Motor neuron (in vitro differentiated cells): ENCODE measurements at regions not wholly inside any gene's neighbourhood (a gene's known extent, or its start where the extent isn't known, plus 50 kb on each side); places are given as distances from the start of the nearest gene placed in this dataset.
"Not testable (repeated sequence)": the region's sequence is repeated elsewhere in the genome, so short reads cannot be mapped to it uniquely, and the experiment has no call there.

Experiments used
- ATAC-seq, 8 experiments: fragments of 200-7000 bp; cut with Tn5 transposase; replicated peaks in 6 of 8; 2 replicates each; pipeline ENCODE4 v1.8.0; 2021; ENCODE audit warnings: mild to moderate bottlenecking in 8 of 8, moderate library complexity in 8 of 8
- H3K27ac ChIP-seq, 2 donors: fragments of 250-450 bp; sonication (Bioruptor Pico); 2 replicates each; pipeline ENCODE4 v1.9.0; 2021; ENCODE audit warnings: antibody characterized with exemption in 2 of 2, mild to moderate bottlenecking in 2 of 2, moderate library complexity in 1 of 2
- H3K4me1 ChIP-seq, 2 donors: fragments of 250-450 bp; sonication (Bioruptor Pico); replicated peaks in 1 of 2; 2 replicates each; pipeline ENCODE4 v1.6.1; 2021; ENCODE audit warnings: antibody characterized with exemption in 2 of 2, mild to moderate bottlenecking in 2 of 2, moderate library complexity in 1 of 2
- H3K4me3 ChIP-seq, 5 donors: fragments of 250-450 bp; sonication (Bioruptor Pico); 2 replicates each; pipeline ENCODE4 v1.9.0; 2021; ENCODE audit warnings: antibody characterized with exemption in 5 of 5, mild to moderate bottlenecking in 5 of 5, moderate library complexity in 4 of 5
- WGBS, 10 experiments: fragments of 450-650 bp; shearing (Covaris generic); methylation state at CpG; one replicate each; pipeline ENCODE4 v1.0.0; 2022; 5-methylcytosine and 5-hydroxymethylcytosine counted together
- in situ Hi-C, 9 experiments: fragments of 400-800 bp; cut with MboI; loops; one replicate each; pipeline ENCODE4 v1.15.0; 2021; ENCODE audit warnings: low sequenced_read_pairs in 9 of 9, low pct_unique_long_range_greater_than_20kb in 2 of 9; ENCODE audit not compliant: unreplicated experiment in 9 of 9

GRCh38 chr18:66013969-66014368 is 263.2 kb downstream of the CDH7 start:
- H3K4me3 ChIP-seq = no peak overlapping the region
- no peak for ATAC-seq
- in situ Hi-C loops = no loop called here
- H3K27ac ChIP-seq = no peak overlapping the region
- no peaks in the 10 kb centered on the region for H3K4me1 ChIP-seq
- WGBS, 10 experiments = 0 to 100% (median 100%) methylated on average over 1 to 2 of the region's 2 CpGs; no CpG with 5 or more reads in 3 of the 10 experiments

GRCh38 chr18:66011916-66012315 is 261.1 kb downstream of the CDH7 start:
- Histone ChIP-seq H3K27ac (no peak overlapping the region), H3K4me3 (no peak overlapping the region), H3K4me1 (no peaks in the 10 kb centered on the region)
- no peak for ATAC-seq
- in situ Hi-C loops = no loop called here
- WGBS, 10 experiments = 0 to 75% (median 48%) methylated on average over 2 to 3 of the region's 3 CpGs; no CpG with 5 or more reads in 1 of the 10 experiments

DNA sequence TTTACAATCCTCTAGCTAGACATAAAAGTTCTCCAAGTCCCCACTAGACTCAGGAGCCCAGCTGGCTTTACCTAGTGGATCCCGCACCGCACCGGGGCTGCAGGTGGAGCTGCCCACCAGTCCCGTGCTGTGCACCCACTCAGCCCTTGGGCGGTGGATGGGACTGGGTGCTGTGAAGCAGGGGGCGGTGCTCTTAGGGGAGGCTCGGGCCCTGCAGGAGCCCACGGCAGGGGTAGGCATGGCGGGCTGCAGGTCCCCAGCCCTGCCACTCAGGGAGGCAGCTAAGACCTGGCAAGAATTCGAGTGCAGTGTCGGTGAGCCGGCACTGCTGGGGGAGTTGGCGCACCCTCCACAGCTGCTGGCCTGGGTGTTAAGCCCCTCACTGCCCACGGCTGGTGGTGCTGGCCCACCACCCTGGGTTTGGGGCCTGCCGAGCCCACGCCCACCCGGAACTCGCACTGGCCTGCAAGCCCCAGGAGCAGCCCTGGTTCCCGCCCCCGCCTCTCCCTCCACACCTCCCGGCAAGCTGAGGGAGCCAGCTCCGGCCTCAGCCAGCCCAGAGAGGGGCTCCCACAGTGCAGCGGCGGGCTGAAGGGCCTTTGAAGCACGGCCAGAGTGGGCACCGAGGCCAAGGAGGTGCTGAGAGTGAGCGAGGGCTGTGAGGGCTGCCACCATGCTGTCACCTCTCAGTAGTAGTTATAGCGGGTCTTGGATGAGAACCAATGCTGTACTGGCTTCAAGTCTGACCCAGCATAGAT is 255.2 kb downstream of the CDH7 start:
- WGBS, 10 experiments = 77 to 100% (median 100%) methylated on average over 1 to 4 of the region's 28 CpGs; no CpG with 5 or more reads in 5 of the 10 experiments
- ATAC-seq = no peak
- Histone ChIP-seq H3K4me3 (no peak overlapping the region), H3K27ac (no peak overlapping the region), H3K4me1 (no peaks in the 10 kb centered on the region)
- in situ Hi-C loops = no loop called here

DNA sequence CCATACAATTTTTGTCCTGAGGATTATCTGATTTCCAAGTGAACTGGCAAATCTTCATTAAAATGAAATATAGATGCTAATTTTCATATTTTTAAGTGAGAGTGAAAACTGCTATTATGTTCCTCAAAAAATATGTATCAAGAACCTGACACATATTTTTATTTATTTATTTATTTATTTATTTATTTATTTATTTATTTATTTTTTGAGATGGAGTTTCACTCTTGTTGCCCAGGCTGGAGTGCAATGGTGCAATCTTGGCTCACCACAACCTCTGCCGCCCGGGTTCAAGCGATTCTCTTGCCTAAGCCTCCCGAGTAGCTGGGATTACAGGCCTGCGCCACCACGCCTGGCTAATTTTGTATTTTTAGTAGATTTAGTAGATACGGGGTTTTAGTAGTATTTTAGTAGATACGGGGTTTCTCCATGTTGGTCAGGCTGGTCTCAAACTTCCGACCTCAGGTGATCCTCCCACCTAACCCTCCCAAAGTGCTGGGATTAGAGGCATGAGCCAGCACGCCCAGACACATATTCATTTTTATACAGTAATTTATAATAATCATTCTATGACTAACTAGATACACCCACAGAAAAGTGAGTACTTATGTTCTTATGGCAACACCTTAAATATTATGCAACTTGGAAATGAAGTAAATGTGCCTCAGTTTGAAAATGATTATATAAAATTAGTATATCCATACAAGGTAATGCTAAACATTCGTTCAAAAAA is 248.3 kb downstream of the CDH7 start:
- H3K27ac ChIP-seq, H3K4me3 ChIP-seq, ATAC-seq, in situ Hi-C loops, H3K4me1 ChIP-seq: not testable (repeated sequence)
- WGBS, 10 experiments = 23 to 96% (median 78%) methylated on average over 1 to 11 of the region's 11 CpGs

- ATAC-seq = no peak
- 37 to 82% (median 65%) methylated on average over 3 of the region's 3 CpGs for WGBS, 10 experiments
- Histone ChIP-seq H3K27ac (no peak overlapping the region), H3K4me1 (no peaks in the 10 kb centered on the region), H3K4me3 (no peak overlapping the region)
- in situ Hi-C loops = no loop called here
These were observed 244.4 kb downstream of the CDH7 start for GRCh38 chr18:65995206-65995605.

DNA sequence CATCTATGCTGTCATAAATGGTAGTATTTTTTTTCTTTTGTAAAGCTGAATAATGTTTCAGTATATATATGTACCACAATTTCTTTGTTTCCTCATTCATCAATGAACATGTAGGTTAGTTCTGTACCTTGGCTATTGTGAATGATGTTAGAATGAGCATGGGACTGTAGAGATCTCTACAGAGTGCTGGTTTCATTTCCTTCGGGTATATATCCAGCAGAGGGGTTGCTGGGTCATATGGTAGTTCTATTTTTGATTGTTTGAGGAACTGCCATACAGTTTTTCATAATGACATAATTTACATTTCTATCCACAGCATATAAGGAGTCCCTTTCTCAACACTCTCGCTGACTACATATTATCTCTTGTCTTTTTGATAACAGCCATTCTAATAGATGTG is 243.5 kb downstream of the CDH7 start:
- peaks cover 0 to 2% of the 10 kb centered on the region in 2 donors for H3K4me1 ChIP-seq
- no peak overlapping the region for H3K4me3 ChIP-seq
- ATAC-seq = no peak
- H3K27ac ChIP-seq = no peak overlapping the region
- in situ Hi-C loops = no loop called here
- WGBS, 10 experiments = 0 to 100% (median 19%) methylated on average over 2 of the region's 2 CpGs; no CpG with 5 or more reads in 3 of the 10 experiments

DNA sequence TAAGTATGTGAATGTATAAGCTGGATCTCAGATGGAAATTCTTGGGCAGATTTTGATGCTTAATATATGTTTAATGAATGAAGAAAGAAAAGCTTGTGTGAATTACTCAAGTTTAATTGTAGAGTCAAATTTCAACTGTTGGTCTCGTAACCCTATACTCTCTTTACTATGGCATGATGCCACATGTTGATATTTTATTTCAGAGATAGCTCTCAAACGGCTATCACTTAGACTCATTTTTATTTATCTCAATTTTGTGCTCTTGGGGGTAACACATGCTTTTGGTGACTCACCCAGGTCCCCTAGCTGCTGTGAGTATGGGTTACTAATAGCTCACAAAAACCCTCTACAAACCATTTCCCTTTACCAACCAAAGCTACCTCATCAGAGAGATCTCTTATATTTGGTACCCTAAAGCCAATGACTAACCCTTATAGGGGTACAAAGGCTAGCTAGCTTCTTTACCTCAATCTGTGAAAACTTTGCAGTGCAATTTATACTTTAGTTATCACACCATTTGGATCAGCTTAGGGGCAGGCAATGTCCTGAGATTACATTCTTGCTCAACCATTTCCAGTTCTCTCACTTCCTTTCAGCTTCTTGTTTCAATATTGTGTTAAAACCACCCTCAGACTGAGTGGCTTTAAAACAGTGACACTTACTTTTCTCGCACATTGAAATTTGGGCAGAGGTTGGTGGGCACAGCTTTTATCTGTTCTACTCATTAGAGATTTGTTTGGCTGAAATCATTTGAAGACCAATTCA is 240.3 kb downstream of the CDH7 start:
- ATAC-seq = no peak
- Histone ChIP-seq H3K27ac (no peak overlapping the region), H3K4me3 (no peak overlapping the region), H3K4me1 (peaks cover 3 to 22% of the 10 kb centered on the region in 2 donors)
- 0 to 100% (median 95%) methylated on average over 1 to 3 of the region's 3 CpGs; no CpG with 5 or more reads in 1 of the 10 experiments for WGBS, 10 experiments
- in situ Hi-C loops = no loop called here

GRCh38 chr18:65990174-65990690 is 239.4 kb downstream of the CDH7 start:
- 0 to 100% (median 89%) methylated on average over 1 to 2 of the region's 2 CpGs; no CpG with 5 or more reads in 1 of the 10 experiments for WGBS, 10 experiments
- H3K4me3 ChIP-seq = no peak overlapping the region
- peaks cover 3 to 22% of the 10 kb centered on the region in 2 donors for H3K4me1 ChIP-seq
- no peak overlapping the region for H3K27ac ChIP-seq
- in situ Hi-C loops = no loop called here
- no peak for ATAC-seq

GRCh38 chr18:65988972-65989371 is 238.2 kb downstream of the CDH7 start:
- 0 to 83% (median 69%) methylated on average over 2 to 3 of the region's 3 CpGs; no CpG with 5 or more reads in 1 of the 10 experiments for WGBS, 10 experiments
- no peak for ATAC-seq
- Histone ChIP-seq H3K4me1 (peaks cover 3 to 22% of the 10 kb centered on the region in 2 donors), H3K27ac (no peak overlapping the region), H3K4me3 (no peak overlapping the region)
- in situ Hi-C loops = no loop called here

- ATAC-seq = peak in 5 of 8 experiments; percentile 54 to 61 (median 57)
- WGBS, 10 experiments = 0 to 75% (median 42%) methylated on average over 1 of the region's 1 CpG; no CpG with 5 or more reads in 2 of the 10 experiments
- peaks cover 3 to 22% of the 10 kb centered on the region in 2 donors for H3K4me1 ChIP-seq
- in situ Hi-C loops = no loop called here
- H3K4me3 ChIP-seq = no peak overlapping the region
- H3K27ac ChIP-seq = no peak overlapping the region
These were observed 237.6 kb downstream of the CDH7 start for GRCh38 chr18:65988386-65988785.

DNA sequence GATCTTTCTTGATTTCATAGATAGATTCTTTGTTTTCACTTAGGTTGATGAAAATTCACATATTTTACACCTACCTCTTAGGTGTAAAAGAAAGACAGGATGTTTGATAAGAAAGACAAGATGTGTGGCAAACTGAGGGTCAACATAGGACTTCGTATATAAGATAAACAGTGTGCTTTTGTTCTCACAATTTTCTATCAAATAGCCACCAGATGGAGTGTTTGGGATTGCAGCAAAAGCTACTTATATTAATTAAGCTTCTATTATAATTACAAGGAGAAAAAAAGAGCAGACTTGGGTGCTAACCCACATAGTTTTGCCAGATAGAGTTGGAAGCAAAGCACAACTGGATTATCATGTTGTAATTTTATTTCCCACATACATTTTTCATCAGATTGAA is 232.9 kb downstream of the CDH7 start:
- no peak overlapping the region for H3K27ac ChIP-seq
- H3K4me1 ChIP-seq = peaks cover 0 to 15% of the 10 kb centered on the region in 2 donors
- 0 to 100% (median 40%) methylated on average over 1 of the region's 1 CpG; no CpG with 5 or more reads in 3 of the 10 experiments for WGBS, 10 experiments
- in situ Hi-C loops = no loop called here
- H3K4me3 ChIP-seq = no peak overlapping the region
- no peak for ATAC-seq

DNA sequence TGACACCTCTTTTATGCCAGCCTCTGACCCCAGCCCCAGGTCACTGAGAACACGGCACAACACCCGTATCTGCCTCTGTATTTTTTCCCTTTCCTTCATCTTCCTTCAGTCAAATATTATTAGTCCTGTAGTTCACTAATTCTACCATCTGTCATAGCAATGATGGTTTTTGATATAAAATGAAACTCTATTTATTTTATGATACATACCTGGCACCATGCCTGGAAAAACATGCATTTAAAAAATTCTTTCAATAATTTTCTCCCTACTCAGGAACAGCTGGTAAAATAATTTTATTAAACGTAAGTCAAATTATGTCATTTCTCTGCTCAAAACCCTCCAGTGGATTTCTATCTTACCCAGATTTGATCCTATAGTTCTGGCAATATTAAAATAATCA is 224.7 kb downstream of the CDH7 start:
- 0 to 93% (median 62%) methylated on average over 1 to 3 of the region's 3 CpGs for WGBS, 10 experiments
- H3K4me3 ChIP-seq = no peak overlapping the region
- no peak overlapping the region for H3K27ac ChIP-seq
- in situ Hi-C loops = no loop called here
- H3K4me1 ChIP-seq = peaks cover 6 to 17% of the 10 kb centered on the region in 2 donors
- no peak for ATAC-seq

- in situ Hi-C loops = no loop called here
- peak in 5 of 8 experiments; percentile 79 to 91 (median 85) for ATAC-seq
These were observed 223.9 kb downstream of the CDH7 start for GRCh38 chr18:65974758-65975157.

More at GRCh38 chr18:65974758-65975157, 223.9 kb downstream of the CDH7 start:
- H3K4me1 ChIP-seq = peaks cover 6 to 18% of the 10 kb centered on the region in 2 donors
- no peak overlapping the region for H3K4me3 ChIP-seq
- 7 to 88% (median 60%) methylated on average over 1 to 3 of the region's 3 CpGs for WGBS, 10 experiments
- no peak overlapping the region for H3K27ac ChIP-seq
